Neutrophil (primary cell): ENCODE measurements at regions not wholly inside any gene's neighbourhood (a gene's known extent, or its start where the extent isn't known, plus 50 kb on each side); places are given as distances from the start of the nearest gene placed in this dataset.

Source experiments
- H3K27ac ChIP-seq: fragments of 200-600 bp; sonication (generic); 2 replicates; pipeline ENCODE4 v1.5.1; 2016; ENCODE audit warnings: mild to moderate bottlenecking, moderate library complexity
- H3K27me3 ChIP-seq: fragments of 200-600 bp; sonication (generic); 2 replicates; pipeline ENCODE4 v1.6.0; 2016; ENCODE audit warnings: mild to moderate bottlenecking
- H3K36me3 ChIP-seq: fragments of 200-600 bp; sonication (generic); 2 replicates; pipeline ENCODE4 v1.5.1; 2017
- H3K4me1 ChIP-seq, 2 experiments: fragments of 200-600 bp in 1 of 2; sonication (generic) in 1 of 2; 1 replicate in 1 of 2; 2 replicates in 1 of 2; pipeline versions ENCODE4 v1.5.1 to v1.6.1; 2013 to 2016; ENCODE audit warnings: low read depth in 1 of 2, low read length in 1 of 2, mild to moderate bottlenecking in 1 of 2, moderate library complexity in 1 of 2; ENCODE audit not compliant: control insufficient read depth in 1 of 2, insufficient read depth in 1 of 2
- H3K4me3 ChIP-seq, 2 experiments: fragments of 200-600 bp in 1 of 2; sonication (generic) in 1 of 2; 1 replicate in 1 of 2; 2 replicates in 1 of 2; pipeline ENCODE4 v1.5.1; 2013 to 2016; ENCODE audit warnings: low read depth in 1 of 2, low read length in 1 of 2, mild to moderate bottlenecking in 1 of 2, moderate library complexity in 1 of 2
- H3K9me3 ChIP-seq: fragments of 200-600 bp; sonication (generic); 2 replicates; pipeline ENCODE4 v1.5.1; 2016
- TF ChIP-seq, protein P1 (sequence below): fragments of 200-600 bp; sonication (generic); IDR thresholded peaks from 2 replicates; pipeline ENCODE4 v1.5.1; 2016; ENCODE audit warnings: antibody characterized with exemption

DNA sequence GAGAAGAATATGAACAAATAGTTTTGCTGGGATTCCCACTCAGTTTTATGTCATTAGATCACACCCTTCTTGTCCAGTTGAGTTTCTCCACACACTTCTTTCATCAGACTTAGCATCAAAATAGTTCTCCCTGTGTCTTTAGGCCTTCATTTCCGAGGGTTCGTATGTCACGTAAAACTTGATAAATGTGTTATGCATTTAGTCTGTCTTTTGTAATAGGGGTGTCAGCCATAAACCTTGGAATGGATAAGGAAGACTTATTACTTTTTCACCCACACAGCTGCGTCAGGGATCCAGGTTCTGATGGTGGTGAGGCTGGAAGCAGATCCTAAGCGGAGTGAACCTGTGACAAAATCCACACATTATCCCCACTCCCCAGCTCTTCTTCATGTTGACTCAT is 246.8 kb downstream of the CD83 start:
- no peaks in the 10 kb centered on the region for H3K4me1 ChIP-seq
- no peak overlapping the region for H3K4me3 ChIP-seq
- H3K27ac ChIP-seq: no peak overlapping the region
- H3K36me3 ChIP-seq: no peaks in the 10 kb centered on the region
- no peaks in the 10 kb centered on the region for H3K9me3 ChIP-seq
- TF ChIP-seq, protein P1, sequence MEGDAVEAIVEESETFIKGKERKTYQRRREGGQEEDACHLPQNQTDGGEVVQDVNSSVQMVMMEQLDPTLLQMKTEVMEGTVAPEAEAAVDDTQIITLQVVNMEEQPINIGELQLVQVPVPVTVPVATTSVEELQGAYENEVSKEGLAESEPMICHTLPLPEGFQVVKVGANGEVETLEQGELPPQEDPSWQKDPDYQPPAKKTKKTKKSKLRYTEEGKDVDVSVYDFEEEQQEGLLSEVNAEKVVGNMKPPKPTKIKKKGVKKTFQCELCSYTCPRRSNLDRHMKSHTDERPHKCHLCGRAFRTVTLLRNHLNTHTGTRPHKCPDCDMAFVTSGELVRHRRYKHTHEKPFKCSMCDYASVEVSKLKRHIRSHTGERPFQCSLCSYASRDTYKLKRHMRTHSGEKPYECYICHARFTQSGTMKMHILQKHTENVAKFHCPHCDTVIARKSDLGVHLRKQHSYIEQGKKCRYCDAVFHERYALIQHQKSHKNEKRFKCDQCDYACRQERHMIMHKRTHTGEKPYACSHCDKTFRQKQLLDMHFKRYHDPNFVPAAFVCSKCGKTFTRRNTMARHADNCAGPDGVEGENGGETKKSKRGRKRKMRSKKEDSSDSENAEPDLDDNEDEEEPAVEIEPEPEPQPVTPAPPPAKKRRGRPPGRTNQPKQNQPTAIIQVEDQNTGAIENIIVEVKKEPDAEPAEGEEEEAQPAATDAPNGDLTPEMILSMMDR: no peak
- H3K27me3 ChIP-seq: no peaks in the 10 kb centered on the region

DNA sequence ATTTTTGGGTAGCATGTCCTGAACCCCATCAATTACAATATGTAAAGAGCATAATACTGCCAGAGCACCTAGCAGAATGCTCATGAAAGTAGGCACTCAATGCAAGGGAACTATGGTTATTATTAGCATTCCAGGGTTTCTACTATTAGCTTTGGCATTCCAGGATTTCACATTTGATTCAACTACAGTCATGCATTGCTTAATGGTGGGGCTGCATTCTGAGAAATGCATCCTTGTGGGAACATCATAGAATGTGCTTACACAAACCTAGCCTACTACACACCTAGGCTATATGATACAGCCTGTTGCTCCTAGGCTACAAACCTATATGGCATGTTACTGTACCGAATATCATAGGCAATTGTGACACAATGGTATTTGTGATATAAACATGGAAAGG is 247.8 kb downstream of the CD83 start:
- TF ChIP-seq, protein P1: no peak
- no peaks in the 10 kb centered on the region for H3K27me3 ChIP-seq
- H3K4me1 ChIP-seq: no peaks in the 10 kb centered on the region
- no peak overlapping the region for H3K27ac ChIP-seq
- H3K9me3 ChIP-seq: no peaks in the 10 kb centered on the region
- no peak overlapping the region for H3K4me3 ChIP-seq
- H3K36me3 ChIP-seq: no peaks in the 10 kb centered on the region

DNA sequence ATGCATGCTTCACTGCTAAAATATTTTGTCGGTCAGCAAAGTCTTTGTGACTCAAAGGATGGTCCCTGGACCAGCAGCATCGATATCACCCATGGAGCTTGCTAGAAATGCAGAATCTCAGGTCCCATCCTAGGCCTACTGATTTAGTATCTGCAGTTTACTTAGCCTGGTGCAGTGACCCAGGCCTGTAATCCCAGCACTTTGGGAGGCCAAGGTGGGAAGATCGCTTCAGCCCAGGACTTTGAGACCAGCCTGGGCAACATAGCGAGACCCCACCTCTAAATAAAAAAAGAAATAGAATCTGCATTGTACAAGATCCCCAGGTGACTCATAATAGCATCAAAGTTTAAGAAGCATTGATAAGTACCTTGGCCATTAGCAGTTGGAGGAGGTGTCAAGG is 248.7 kb downstream of the CD83 start:
- TF ChIP-seq, protein P1: no peak
- Histone ChIP-seq H3K36me3 (no peaks in the 10 kb centered on the region), H3K4me3 (no peak overlapping the region), H3K27me3 (no peaks in the 10 kb centered on the region), H3K27ac (no peak overlapping the region), H3K9me3 (no peaks in the 10 kb centered on the region), H3K4me1 (peaks cover 0 to 3% of the 10 kb centered on the region in 2 experiments)

DNA sequence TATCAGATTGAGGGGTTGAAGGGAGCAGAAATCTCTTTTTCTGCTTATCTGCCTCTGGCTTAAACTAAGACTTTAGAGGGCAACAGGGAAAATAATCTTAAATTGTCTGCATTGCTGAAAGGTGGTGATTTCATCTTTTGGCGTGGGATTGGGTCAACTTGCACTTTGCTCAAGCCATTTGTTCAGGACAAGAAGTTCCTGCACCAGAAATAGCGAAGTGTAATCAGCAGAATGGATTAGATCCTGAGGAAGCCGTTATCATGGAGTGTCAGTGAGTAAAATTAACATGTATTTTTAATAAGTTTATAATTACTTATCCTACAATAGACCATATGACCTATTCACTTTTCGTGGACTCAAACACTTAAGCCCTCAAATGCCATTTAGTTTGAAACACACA is 249.3 kb downstream of the CD83 start:
- Histone ChIP-seq H3K27me3 (no peaks in the 10 kb centered on the region), H3K27ac (no peak overlapping the region), H3K4me3 (no peak overlapping the region), H3K36me3 (no peaks in the 10 kb centered on the region), H3K9me3 (no peaks in the 10 kb centered on the region), H3K4me1 (peaks cover 0 to 8% of the 10 kb centered on the region in 2 experiments)
- TF ChIP-seq, protein P1: no peak

DNA sequence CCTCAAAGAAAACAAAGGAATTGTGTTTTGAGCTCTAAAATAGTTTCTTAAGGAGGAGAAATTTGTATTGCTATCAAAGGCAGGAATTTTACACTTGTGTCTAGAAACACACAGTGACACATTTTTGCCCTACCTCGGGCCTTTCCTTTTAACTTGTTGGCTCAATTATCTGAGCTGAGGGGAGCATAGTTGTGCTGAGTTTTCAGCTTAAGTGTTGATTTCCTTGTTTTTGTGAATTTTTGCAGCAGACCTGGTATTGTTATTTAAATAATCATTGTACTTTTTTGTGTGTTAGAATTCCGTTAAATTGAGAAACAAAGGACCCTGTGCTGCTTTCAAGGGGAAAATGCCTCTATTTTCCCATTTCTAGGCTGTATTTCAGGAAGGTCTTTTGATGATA is 249.7 kb downstream of the CD83 start:
- H3K9me3 ChIP-seq: no peaks in the 10 kb centered on the region
- H3K27me3 ChIP-seq: no peaks in the 10 kb centered on the region
- no peak overlapping the region for H3K4me3 ChIP-seq
- H3K36me3 ChIP-seq: no peaks in the 10 kb centered on the region
- H3K4me1 ChIP-seq: peaks cover 0 to 10% of the 10 kb centered on the region in 2 experiments
- no peak overlapping the region for H3K27ac ChIP-seq
- TF ChIP-seq, protein P1: no peak

DNA sequence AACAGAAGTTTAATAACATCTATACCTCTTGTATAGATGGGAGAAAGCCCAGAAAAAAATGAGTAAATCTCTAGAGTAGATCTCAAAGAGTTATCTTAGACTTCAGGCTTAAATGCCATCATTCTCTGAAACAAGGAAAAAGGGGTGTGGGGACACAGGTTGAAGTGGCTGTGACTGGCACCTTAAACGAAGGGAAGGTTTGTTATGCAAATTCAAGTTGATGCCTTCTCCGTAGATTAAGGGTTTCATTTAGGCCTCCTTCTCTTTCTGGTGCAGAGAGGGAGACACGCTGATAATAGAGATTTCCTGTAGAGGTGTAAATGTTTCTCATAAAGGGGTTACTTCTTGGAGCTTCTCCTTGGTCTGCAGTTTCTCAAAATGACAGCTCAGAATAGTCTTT is 252.1 kb downstream of the CD83 start:
- Histone ChIP-seq H3K36me3 (no peaks in the 10 kb centered on the region), H3K4me3 (no peak overlapping the region), H3K9me3 (no peaks in the 10 kb centered on the region), H3K4me1 (peaks cover 0 to 10% of the 10 kb centered on the region in 2 experiments), H3K27ac (no peak overlapping the region), H3K27me3 (no peaks in the 10 kb centered on the region)
- TF ChIP-seq, protein P1: no peak
